ENCODE measurements at regions not wholly inside any gene's neighbourhood (a gene's known extent, or its start where the extent isn't known, plus 50 kb on each side); places are given as distances from the start of the nearest gene placed in this dataset.
"Not testable (repeated sequence)": the region's sequence is repeated elsewhere in the genome, so short reads cannot be mapped to it uniquely, and the experiment has no call there.

- no peak for DNase-seq
These were observed 80.8 kb upstream of the SLC8A3 start for GRCh38 chr14:70269582-70269981.

GRCh38 chr14:70268760-70269159 lies 80.0 kb upstream of the SLC8A3 start:
- no peak for DNase-seq

GRCh38 chr14:70266157-70266556 lies 77.4 kb upstream of the SLC8A3 start:
- no peak for DNase-seq

GRCh38 chr14:70265422-70265821 lies 76.7 kb upstream of the SLC8A3 start:
- DNase-seq: no peak

- no peak for DNase-seq
These were observed 70.7 kb upstream of the SLC8A3 start for GRCh38 chr14:70259420-70259819.

- peak; percentile 13 for DNase-seq
These were observed 68.8 kb upstream of the SLC8A3 start for GRCh38 chr14:70257526-70257925.

- no peak for DNase-seq
These were observed 67.8 kb upstream of the SLC8A3 start for GRCh38 chr14:70256601-70257000.

GRCh38 chr14:70255071-70256057 lies 66.6 kb upstream of the SLC8A3 start:
- DNase-seq: not testable (repeated sequence)

- DNase-seq: peak; percentile 23
These were observed 65.8 kb upstream of the SLC8A3 start for GRCh38 chr14:70254476-70254961.

- DNase-seq: not testable (repeated sequence)
These were observed 64.8 kb upstream of the SLC8A3 start for GRCh38 chr14:70253547-70253946.

GRCh38 chr14:70245026-70245425 lies 56.3 kb upstream of the SLC8A3 start:
- no peak for DNase-seq

GRCh38 chr14:70239802-70240201 lies 51.1 kb upstream of the SLC8A3 start:
- no peak for DNase-seq

GRCh38 chr14:70238635-70239034 lies 49.9 kb upstream of the SLC8A3 start:
- DNase-seq: not testable (repeated sequence)

Measured in DMS153 (cell line).